ENCODE measurements at regions not wholly inside any gene's neighbourhood (a gene's known extent, or its start where the extent isn't known, plus 50 kb on each side); places are given as distances from the start of the nearest gene placed in this dataset.

DNA sequence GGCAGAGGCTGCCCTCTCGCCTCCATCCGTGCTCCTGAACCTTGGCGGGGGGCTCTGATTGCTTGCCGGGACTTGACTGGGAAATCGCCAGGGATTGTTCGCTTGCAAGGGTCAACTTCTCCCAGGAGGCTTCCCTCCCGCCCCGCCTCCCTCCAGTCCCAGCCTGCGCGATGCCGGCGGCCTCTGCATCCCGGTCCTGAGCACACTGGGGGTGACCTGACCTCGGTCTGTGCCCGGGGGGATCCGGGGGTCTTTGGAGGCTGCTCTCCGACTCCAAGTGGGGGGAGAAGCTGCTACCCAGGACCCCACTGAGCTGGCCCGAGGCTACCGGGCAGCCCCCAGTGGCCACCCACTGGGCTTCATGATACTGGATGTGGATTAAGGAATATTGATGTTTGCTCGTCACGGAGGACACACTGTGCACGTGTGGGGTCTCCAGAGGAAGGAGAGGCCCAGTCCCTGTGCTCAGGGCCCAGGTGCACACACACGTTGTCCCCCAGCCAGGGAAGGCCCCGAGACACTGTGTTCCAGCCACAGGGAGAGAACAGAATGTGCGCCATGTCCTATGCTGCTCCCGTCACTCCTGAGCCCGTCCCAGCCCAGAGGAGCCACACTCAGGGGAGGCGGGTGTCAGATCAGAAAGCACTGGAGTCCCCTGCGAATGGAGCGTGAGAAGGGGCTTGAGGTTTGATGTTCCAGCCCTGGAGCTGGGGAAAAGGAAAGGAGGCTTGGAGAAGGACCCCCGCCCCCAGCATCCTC, 55.9 kb upstream of the NKX1-1 start:
- TF ChIP-seq, protein P1, sequence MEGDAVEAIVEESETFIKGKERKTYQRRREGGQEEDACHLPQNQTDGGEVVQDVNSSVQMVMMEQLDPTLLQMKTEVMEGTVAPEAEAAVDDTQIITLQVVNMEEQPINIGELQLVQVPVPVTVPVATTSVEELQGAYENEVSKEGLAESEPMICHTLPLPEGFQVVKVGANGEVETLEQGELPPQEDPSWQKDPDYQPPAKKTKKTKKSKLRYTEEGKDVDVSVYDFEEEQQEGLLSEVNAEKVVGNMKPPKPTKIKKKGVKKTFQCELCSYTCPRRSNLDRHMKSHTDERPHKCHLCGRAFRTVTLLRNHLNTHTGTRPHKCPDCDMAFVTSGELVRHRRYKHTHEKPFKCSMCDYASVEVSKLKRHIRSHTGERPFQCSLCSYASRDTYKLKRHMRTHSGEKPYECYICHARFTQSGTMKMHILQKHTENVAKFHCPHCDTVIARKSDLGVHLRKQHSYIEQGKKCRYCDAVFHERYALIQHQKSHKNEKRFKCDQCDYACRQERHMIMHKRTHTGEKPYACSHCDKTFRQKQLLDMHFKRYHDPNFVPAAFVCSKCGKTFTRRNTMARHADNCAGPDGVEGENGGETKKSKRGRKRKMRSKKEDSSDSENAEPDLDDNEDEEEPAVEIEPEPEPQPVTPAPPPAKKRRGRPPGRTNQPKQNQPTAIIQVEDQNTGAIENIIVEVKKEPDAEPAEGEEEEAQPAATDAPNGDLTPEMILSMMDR (IDR thresholded peaks at IDR 0.05; ENCODE audit: low read length), result no peak
- no peak for TF ChIP-seq EZH2 (IDR thresholded peaks at IDR 0.05; ENCODE audit: borderline replicate concordance, low read length)
